ENCODE measurements at regions not wholly inside any gene's neighbourhood (a gene's known extent, or its start where the extent isn't known, plus 50 kb on each side); places are given as distances from the start of the nearest gene placed in this dataset.

GRCh38 chr16:54796211-54796610, 134.5 kb upstream of the IRX5 start:
- H3K27ac ChIP-seq = no peak overlapping the region
- TF ChIP-seq ZFX (IDR thresholded peaks at IDR 0.05; ENCODE audit: borderline replicate concordance) = no peak
- no peak for TF ChIP-seq CTCF (IDR thresholded peaks at IDR 0.05)

GRCh38 chr16:54792811-54793210, 137.9 kb upstream of the IRX5 start:
- no peak for TF ChIP-seq ZFX (IDR thresholded peaks at IDR 0.05; ENCODE audit: borderline replicate concordance)
- TF ChIP-seq CTCF (IDR thresholded peaks at IDR 0.05) = no peak
- no peak overlapping the region for H3K27ac ChIP-seq

- TF ChIP-seq CTCF (IDR thresholded peaks at IDR 0.05) (no peak), ZFX (IDR thresholded peaks at IDR 0.05; ENCODE audit: borderline replicate concordance) (no peak)
- H3K27ac ChIP-seq = no peak overlapping the region
Measured at GRCh38 chr16:54787045-54787444, 143.6 kb upstream of the IRX5 start.

DNA sequence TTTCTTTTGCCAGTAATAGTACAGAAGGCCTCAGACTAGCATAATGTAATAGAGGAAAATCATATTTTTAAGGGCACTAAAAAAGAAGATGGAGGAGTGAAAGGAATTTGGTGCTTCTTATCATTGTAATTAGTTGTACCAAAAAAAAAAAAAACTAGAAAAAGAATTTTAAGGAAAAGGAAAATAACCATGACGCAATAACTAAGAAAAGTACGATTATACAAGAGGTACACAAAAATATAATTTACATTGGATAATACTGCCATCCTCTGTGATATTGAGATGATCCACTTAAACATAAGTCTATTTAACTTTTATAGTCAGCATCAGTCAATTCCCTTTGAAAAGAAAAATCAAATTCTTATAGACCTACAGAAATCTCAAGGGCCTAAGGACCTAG, 146.7 kb upstream of the IRX5 start:
- no peak overlapping the region for H3K27ac ChIP-seq
- TF ChIP-seq ZFX (IDR thresholded peaks at IDR 0.05; ENCODE audit: borderline replicate concordance) (no peak), CTCF (IDR thresholded peaks at IDR 0.05) (no peak)

- no peak overlapping the region for H3K27ac ChIP-seq
- TF ChIP-seq CTCF (IDR thresholded peaks at IDR 0.05) = no peak
- no peak for TF ChIP-seq ZFX (IDR thresholded peaks at IDR 0.05; ENCODE audit: borderline replicate concordance)
Measured at GRCh38 chr16:54783226-54783625, 147.4 kb upstream of the IRX5 start.

DNA sequence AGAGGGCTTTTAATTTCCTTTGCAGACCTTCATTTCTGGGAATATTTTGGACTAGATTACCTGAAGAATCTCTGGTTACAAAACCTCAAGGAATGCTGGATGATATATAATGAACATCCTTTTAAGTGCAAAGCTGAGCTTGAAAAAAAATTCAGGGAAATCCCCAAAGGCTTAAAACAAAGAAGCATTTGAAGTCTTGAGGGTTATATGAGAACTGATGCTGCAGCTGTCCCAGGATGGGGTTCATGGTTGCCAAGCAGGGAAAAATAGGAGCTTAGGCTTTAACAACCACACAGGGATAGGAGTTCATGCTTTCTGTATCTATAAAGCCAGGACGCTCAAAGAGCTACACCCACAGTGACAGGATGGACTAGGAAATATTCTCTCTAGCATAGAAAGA, 150.4 kb upstream of the IRX5 start:
- no peak for TF ChIP-seq CTCF (IDR thresholded peaks at IDR 0.05)
- TF ChIP-seq ZFX (IDR thresholded peaks at IDR 0.05; ENCODE audit: borderline replicate concordance) = no peak
- no peak overlapping the region for H3K27ac ChIP-seq

DNA sequence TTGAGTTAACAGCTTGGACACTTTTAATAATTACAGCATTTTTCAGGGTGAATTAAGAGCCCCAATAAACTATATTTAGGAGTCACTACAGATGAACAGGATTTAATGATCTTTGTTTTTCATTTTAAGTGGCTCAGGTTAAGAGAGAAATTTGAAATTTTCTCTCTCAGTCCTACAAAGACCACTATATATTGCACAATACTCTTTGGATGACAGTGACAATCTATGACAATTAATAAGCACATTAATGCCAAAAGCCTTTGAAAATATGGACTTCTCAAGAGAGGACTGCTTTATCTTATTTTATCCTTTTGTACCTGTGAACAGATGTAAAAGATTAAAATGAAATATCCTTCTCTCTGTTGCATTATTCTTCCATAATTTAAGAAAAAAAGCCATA, 151.1 kb upstream of the IRX5 start:
- TF ChIP-seq ZFX (IDR thresholded peaks at IDR 0.05; ENCODE audit: borderline replicate concordance) (no peak), CTCF (IDR thresholded peaks at IDR 0.05) (no peak)
- H3K27ac ChIP-seq = no peak overlapping the region
